GM19025 (cell line): ENCODE measurements at regions not wholly inside any gene's neighbourhood (a gene's known extent, or its start where the extent isn't known, plus 50 kb on each side); places are given as distances from the start of the nearest gene placed in this dataset.

ENCODE experiments used
- ATAC-seq: cut with Tn5 transposase; IDR thresholded peaks from one replicate; pipeline ENCODE4 v1.9.1; 2021; ENCODE audit warnings: mild to moderate bottlenecking, low read depth, moderate library complexity; ENCODE audit not compliant: unreplicated experiment

GRCh38 chr1:55546553-55546952 lies 331.4 kb upstream of the USP24 start:
- ATAC-seq = no peak

- ATAC-seq = no peak
Observed at GRCh38 chr1:55544826-55545225, 329.7 kb upstream of the USP24 start.

DNA sequence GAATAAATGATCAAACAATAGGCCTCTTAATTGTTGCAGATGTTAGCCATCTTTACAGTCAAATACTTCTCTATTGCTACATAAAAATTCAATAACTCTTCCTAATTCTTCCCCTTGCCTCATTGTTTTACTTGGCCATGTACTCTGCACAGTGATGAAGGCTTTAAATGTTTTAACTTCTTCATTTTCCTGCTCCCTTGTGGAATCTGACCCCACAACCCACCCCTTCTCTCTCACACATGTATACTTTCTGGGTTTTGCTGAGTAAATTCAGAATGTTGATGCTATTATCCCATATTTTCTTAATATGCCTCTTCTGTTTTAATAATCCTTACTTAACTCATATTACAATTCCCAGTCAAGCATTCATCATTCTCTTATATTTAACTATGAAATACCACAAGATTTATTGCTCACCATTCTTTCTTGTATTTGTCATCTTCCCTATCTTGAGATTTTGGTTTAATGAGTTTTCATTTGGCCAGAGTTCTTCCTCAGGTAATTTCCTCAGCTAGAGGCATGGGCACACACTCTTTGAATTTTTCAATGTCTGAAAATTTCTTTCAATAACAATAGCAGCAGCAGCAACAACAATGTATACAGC lies 327.8 kb upstream of the USP24 start:
- no peak for ATAC-seq

- ATAC-seq = no peak
Observed at GRCh38 chr1:55541296-55541695, 326.1 kb upstream of the USP24 start.

GRCh38 chr1:55539652-55540512 lies 324.7 kb upstream of the USP24 start:
- ATAC-seq = no peak

GRCh38 chr1:55538428-55538827 lies 323.3 kb upstream of the USP24 start:
- ATAC-seq = no peak

GRCh38 chr1:55536545-55536865 lies 321.3 kb upstream of the USP24 start:
- peak; percentile 57 for ATAC-seq

DNA sequence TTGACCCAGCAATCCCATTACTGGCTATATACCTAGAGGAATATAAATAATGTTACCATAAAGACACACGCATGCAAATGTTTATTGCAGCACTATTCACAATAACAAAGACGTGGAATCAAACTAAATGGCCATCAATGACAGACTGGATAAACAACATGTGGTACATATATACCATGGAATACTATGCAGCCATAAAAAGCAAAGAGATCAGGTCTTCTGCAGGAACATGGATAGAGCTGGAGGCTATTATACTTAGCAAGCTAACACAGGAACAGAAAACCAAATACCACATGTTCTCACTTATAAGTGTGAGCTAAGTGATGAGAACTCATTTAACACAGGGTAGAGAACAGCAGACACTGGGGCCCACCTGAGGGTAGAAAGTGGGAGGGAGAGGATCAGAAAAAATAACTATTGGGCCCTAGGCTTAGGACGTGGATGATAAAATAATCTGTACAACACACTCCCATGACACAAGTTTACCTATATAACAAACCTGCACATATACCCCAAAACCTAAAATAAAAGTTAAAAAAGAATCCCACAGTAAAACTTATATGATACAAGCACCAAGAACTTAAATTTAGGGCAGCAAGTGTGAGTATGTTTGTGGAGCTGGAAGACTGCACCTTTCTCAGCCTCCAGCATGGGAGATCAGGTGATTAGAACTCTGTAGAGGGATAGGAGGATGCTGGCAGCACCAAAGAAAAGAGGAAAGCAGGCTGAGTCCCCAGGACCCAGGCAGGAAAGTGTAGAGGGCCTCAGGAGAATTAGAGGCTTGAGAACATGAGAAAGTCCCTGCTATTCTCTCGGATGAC lies 320.8 kb upstream of the USP24 start:
- ATAC-seq = peak; percentile 7

DNA sequence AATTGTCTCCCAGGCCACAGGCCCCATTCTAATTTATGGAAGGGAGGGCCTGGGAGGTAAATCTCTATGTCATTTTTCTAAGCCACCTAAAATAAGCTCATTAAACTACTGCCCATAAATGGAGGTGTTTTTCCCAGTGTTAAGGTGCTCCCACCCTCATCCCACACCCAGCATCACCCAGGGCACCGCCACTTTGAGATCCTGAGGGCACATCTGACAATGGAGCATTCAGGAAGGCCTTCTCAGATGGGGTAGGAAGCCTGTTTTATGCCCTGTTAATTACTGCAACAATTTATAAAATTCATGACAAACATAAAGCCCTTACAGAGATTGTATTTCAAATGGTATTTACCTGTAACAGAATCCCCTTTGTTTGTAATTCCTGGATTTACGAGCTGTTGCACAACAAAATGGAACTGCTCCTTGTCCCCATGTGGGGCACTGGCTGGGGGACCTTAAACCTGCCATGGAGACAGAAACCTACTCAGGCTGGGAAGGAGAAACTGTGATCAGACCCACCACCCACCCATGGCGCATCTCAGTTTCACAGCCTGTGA lies 319.5 kb upstream of the USP24 start:
- ATAC-seq = no peak

DNA sequence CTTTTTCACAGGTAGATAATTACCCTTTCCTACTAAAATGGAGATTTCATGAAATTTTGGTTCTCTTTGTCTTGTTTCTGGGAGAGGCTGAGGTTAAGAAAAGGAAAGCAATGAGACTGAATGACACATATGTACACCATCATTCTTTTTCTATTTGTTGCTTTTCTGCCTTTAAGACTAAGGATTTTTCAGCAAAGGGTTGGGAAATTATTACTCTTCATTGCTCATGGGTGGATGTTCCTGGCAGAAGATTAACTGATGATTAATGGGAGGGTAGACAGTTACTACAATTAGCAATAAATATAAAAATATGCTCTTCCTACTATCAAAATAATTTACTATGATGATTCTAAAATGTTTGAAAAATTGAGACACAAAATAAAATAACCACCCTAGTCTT lies 316.5 kb upstream of the USP24 start:
- ATAC-seq = no peak

DNA sequence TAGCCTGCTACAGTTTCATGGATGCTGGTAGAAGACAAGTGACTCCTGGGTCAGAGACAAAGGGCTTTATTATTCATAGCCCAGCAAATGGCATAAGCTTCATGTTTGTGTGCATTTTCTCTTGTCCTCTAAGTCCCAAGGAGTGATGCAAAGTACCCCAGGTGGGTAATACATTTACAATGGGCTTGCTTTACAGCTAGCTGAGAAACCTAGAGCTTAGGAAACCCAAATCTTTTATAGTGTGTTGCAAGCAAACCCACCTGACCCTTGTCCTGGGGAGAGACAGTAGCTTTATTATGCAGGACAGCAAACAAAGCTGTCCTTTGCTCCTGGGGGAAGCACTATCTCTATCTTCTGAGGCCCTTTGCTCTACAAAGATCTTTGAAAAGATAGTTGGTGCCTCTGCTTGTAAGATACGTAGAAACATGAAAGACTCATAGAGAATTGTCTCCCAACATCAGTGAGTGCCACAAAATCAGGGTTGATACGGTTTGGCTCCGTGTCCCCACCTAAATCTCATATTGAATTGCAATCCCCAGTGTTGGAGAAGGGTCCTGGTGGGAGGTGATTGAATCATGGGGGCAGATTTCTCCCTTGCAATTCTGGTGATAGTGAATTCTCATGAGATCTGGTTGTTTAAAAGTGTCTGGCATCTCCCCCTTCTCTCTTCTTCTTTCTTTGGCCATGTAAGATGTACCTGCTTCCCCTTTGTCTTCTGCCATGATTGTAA lies 315.8 kb upstream of the USP24 start:
- no peak for ATAC-seq

GRCh38 chr1:55529017-55529416 lies 313.9 kb upstream of the USP24 start:
- no peak for ATAC-seq

- no peak for ATAC-seq
Observed at GRCh38 chr1:55527831-55528230, 312.7 kb upstream of the USP24 start.

GRCh38 chr1:55526716-55527115 lies 311.6 kb upstream of the USP24 start:
- ATAC-seq = no peak

DNA sequence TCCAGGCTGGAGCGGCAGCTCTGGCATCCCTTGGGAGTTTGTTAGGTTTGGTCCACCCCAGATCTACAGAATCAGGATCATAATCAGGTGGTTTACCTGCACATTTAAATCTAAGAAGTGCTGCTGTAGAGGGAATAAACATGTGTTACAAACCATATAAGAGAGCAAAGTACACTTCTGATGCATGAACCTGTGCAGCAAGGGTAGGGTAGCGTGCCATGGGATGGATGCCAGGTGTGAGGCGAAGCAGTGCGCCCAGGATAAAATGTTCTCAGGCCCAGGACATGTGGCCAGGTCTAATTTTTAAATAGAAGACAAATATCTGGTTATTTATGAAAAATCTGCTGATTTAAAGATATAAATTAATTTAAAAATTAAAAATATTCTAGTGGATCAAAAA lies 308.8 kb upstream of the USP24 start:
- no peak for ATAC-seq

DNA sequence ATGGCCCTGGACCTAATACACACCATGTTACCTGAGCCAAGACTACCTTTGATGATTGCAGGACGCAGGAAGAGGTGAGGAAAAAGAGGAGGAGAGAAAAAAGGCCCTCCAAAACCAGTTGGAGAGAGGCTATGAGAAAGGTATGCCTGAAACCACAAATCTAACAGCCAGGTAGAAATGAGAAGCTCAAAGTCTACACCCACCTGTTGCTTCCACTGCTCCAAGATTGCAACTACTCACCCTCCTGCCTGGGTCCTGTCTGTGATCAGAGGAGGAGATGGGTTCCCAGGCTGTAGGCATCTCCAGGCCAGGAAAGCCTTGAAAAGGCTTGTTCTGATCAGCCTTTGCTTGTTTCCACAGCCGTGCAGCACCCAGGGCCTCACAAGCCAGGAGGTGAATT lies 307.8 kb upstream of the USP24 start:
- ATAC-seq = no peak

GRCh38 chr1:55522353-55522903 lies 307.3 kb upstream of the USP24 start:
- no peak for ATAC-seq

DNA sequence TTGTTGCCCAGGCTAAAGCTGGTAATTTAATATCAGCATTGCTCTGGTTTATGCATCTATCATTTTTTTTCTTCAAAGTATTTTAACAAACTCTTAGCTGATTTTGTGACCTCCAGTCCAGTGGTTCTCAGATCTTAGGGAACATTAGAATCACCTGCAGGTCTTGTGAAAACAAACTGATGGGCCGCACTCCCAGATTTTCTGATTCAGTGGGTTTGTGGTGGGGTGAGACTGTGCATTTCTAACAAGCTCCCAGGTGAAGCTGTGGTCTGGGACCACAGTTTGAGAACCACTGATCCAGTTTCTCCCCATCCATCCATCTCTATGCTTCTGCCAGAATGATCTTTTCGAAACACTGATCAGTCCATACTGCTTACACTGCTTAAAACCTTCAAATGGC lies 305.7 kb upstream of the USP24 start:
- ATAC-seq = no peak

GRCh38 chr1:55519937-55520683 lies 304.9 kb upstream of the USP24 start:
- ATAC-seq = no peak

GRCh38 chr1:55519276-55519675 lies 304.1 kb upstream of the USP24 start:
- ATAC-seq = no peak
